Amniotic epithelial cell (primary cell): ENCODE measurements at regions not wholly inside any gene's neighbourhood (a gene's known extent, or its start where the extent isn't known, plus 50 kb on each side); places are given as distances from the start of the nearest gene placed in this dataset.

ENCODE experiments used
- DNase-seq: peaks from one replicate; pipeline ENCODE4 v3.0.0-alpha.2; 2010; ENCODE audit warnings: low read depth

GRCh38 chr12:98352218-98352811 is 163.1 kb upstream of the TMPO start:
- DNase-seq = peak; percentile 93

- peak; percentile 66 for DNase-seq
Observed at GRCh38 chr12:98352835-98353234, 162.6 kb upstream of the TMPO start.

DNA sequence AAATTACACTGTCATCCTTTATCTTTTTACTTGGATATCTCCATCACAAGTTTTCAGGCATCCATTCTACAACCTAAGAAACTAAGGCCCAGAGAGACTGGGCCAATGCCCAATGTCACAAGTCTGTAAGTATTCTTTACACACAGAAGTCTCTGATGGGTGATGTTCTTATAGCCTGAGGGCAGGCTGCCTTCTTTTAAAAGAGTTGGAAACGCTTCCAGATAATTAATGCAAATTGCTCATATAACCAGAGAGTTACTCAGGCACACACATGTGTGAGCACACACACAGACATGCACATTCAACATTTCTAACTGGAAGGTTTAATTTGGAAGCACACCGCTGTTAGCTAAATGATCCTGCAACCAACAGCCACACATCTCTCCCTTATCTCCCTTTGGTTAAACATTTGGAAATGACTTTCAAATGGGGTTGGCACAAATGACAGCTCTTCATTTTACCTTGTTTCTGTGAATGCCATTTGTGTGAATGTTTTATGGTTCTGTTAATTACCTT is 160.8 kb upstream of the TMPO start:
- no peak for DNase-seq

DNA sequence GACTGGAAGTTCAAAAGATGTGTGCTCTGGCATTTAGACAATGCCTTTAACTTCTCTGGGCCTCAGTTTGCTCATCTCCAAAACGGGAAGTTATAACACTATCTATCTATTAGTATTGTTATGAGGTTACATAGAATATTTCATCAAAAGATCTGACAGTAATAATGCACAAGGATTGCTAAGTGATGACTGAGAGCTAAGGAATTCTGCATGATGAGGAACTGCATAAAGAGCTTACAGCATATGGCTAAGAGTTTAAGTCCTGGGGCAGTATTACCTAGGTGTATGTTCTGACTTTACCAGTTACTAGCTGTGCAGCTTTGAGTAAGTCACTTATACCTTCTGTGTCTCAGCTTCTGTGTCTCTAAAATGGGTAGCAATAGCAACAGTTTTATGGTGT is 160.1 kb upstream of the TMPO start:
- peak; percentile 72 for DNase-seq

DNA sequence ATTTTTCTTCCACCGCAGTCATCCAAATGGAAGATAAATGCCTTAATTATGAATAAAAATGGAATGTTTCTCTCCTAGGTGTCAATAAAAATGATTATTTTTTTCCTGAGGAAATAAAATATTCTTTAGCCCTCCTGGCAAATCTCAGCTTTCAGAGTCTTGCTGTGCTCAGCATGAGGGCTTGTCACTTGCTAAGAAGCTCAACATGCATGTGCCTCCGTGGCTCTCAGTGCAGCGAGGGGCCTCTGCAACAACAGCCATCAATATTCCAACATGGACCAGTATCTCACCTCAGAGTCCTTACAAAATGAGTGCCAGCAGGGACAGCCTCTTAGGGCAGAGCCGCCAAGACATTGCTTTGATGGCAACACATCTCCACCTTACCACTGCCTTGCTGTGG is 159.5 kb upstream of the TMPO start:
- no peak for DNase-seq

GRCh38 chr12:98358144-98358543 is 157.2 kb upstream of the TMPO start:
- no peak for DNase-seq

- no peak for DNase-seq
Observed at GRCh38 chr12:98359856-98360255, 155.5 kb upstream of the TMPO start.

DNA sequence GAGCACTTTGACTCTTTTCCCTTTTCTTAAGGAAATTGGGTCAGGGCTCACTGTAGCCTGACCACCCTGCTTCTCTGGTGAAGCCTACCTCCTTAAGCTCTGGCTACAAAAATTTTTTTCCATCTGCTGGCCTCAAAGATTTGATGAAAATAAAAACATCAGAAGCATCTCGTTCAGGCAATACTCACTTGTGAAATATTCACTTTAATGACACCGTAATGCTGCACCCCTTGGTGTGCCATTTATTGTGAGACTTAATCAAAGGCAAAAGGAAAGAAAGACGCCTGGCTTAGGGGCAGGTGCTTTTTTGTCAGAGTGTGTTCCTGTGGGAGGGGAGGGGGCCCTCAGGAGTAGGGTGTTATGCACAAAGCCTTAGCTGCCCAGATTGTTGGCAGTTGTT is 155.0 kb upstream of the TMPO start:
- DNase-seq = no peak

DNA sequence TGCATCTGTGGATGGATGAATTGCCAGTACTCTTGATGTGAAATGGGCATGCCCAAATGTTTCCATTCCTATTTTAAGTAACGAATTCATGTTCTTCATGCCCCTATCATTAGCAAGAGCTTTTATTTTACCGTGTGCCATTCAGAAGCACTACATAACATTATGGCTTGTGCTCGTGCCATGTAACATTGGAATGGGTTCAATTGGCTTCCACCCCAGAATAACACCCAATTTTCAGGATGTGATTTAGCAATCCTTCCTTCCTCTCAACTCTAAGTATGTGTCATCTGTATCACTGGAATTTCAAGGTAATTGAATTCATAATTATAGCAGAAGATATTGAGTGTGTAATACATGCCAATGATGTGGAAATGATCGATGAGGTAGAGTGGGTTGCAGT is 145.8 kb upstream of the TMPO start:
- no peak for DNase-seq

DNA sequence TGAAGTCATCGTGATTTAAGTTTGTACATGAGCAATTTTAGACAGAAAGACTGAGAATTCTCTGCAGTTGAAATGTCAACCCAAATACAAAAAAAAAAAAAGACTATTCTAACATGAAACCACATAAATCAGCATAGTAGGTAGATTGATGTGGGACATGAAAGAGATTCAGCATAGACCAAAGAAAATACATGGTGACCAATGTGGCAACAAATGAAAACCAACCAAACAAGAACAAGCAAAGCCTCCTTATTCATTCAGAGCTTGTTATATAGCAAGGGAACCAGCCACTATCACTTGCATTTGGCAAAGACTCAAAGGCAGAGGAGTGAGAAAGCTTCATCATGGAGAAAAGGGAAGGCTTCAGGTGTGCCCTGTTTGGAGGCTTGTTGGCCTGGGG is 144.4 kb upstream of the TMPO start:
- no peak for DNase-seq

DNA sequence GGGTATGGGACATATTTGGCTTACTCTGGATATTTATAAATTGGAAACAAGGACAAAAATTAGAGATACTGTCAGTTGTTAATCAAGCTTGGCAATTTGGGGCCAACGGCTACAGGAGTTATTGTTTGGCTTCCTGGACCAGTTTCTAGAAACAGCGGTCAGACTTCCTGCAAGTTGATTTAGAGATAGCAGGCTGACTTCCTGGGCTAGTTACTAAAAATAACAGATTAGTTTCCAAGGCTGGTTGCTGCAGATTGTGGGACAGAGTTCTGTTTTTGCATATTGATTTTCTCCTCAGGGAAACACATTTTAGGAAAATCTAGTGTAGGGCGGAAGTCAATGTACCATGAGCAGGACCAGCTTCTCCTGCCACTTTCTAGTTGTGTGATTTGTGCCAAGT is 144.0 kb upstream of the TMPO start:
- DNase-seq = no peak

GRCh38 chr12:98372340-98373024 is 142.9 kb upstream of the TMPO start:
- DNase-seq = no peak

DNA sequence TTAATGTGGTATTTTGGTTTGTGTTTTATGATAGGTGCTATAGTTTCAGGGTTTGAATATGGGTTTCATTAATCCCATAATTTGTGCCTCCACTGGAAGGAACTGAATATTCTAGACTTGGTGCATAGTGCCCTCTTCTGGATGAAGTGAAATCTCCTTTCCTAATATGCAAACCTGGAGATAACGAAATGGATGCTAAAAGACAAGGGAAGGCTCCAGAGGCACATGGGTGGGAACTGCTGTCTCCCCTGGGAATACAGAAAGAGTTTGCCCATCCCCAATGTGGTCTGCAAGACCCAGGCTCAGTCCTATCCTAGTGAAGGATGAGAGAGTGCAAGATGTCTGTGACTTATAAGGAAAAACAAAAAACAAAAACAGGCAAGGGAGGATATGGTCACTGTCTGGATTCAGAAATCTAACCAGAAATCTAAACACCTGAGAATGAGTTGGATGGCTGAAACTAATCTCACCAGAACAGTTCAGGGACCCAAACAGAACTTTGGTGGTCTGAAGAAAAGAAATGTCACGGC is 142.3 kb upstream of the TMPO start:
- peak; percentile 48 for DNase-seq

- DNase-seq = no peak
Observed at GRCh38 chr12:98374007-98374406, 141.4 kb upstream of the TMPO start.

DNA sequence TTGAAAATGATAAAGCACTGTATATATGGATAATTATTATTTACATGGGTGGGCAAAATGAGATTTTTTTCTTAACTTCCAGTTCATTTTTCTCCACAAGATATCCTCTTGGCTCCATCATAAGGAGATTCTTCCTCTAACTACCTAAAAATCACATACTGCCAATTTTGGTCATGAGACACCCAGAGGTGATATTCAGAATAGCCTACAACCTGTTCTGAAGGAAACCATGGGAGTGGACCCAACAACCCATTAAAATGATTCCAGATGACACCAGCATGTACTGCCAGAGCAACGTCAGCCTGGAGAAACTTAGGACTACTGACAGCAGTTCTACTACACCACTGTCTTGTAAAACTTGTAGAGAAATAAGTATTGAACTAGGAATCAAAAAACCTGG is 136.3 kb upstream of the TMPO start:
- no peak for DNase-seq

DNA sequence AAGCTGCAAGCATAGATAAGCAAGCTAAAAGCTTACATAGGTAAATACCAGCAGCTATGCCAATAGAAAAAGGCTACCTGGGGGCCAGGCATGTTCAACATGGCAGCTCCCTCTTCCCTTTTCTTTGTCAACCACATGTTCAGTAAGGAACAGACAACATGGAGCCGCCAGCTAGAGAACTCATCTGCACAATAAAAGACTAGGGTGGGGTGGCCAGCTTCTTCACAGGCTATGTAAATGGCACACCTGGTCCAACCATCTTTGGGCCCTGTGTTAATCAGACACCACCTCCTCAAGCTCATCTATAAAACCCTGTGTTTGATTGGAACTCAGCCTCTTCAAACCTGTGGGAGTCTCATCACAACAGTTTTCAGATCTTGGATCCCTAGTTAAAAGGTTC is 129.7 kb upstream of the TMPO start:
- DNase-seq = no peak

DNA sequence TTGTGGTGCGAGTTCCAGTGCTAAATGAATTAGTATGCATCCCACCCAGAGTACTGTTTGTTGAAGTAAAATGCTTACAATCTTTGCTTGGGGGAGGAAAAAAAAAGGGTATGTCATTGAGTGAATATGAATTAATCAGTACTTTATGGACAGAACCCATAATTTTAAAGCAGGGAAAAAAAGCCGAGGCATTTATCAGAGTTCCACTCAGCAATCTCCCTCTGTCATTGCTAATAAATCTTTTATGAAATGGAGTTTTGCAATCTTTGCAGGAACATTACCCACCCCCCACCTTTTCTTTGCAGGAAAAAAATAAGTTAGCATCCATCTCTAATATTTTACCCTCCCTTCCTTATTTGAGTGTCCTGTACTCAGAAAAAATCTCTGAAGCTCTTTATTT is 127.9 kb upstream of the TMPO start:
- DNase-seq = no peak

GRCh38 chr12:98388126-98388525 is 127.3 kb upstream of the TMPO start:
- no peak for DNase-seq

DNA sequence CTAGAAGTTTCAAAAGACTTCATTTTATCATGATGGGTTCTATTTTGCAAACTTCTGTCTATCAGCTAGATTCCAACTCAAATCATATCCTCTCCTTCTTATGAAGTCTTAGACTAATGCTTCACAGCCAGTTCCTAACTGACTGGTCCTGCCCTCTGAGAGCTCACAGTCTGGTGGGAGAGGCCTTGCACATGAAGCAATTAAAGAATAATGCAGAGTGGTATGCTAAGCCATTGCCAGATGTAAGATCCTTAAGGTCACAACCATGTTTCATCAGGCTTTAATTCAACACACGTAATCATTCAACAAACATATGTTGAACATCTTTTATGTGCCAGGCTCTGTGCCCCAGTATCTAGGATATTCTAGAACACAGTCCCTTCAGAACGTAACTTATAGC is 125.8 kb upstream of the TMPO start:
- no peak for DNase-seq

DNA sequence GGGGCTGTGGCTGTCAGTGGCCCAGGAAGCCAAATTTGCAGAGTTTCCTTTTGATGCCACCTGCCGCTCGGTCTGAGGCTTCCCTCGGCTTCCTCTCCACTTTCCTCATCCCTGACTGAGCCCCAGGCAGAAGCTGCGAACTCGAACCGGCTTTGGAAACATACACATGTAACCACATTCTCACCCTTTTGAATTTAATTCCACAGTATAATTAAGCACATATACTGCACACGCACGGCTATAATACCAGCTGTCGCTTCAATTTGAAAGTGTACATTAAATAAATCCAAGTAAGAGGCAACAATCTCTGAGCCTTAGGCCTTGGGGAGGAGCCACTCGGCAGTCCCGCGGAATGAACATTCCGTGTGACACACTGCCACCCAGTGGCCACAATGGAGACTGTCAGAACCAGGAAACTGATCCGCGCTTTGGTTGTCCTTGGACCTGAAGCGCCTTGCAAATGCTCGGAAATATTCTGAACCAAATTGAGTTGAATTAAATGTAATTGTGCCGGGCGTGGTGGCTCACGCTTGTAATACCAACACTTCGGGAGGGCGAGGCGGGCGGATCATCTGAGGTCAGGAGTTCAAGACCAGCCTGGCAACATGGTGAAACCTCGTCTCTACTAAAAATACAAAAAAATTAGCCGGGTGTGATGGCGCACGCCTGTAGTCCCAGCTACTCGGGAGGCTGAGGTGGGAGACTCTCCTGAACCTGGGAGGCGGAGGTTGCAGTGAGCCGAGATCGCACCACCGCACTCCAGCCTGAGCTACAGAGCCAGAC is 117.9 kb upstream of the TMPO start:
- peak; percentile 59 for DNase-seq

GRCh38 chr12:98399532-98399931 is 115.9 kb upstream of the TMPO start:
- peak; percentile 77 for DNase-seq

GRCh38 chr12:98401427-98401826 is 114.0 kb upstream of the TMPO start:
- DNase-seq = no peak

DNA sequence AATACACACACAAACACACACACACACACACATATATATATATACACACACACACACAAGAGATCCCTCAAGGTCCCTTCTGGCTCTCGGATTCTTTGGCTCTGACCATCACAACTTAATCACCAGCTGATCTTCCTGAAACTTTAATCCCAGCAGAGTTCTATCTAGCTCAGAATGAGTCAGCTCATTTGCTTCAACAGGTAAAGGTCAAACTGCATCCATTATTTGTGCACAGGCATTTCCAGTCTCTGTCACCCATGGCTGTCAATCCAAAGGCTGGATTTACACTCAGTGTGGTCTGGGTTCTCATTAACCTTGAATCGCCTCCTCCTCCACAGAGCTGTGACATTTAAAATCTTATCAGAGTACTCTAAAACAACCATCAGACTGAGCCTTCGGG is 113.3 kb upstream of the TMPO start:
- DNase-seq = peak; percentile 48
